Right lobe of liver (tissue), 4 donors: ENCODE measurements at regions not wholly inside any gene's neighbourhood (a gene's known extent, or its start where the extent isn't known, plus 50 kb on each side); places are given as distances from the start of the nearest gene placed in this dataset.

ENCODE experiments used
- CTCF ChIP-seq, 4 donors: fragments of 200-600 bp in 3 of 4; fragments of 450-650 bp in 1 of 4; IDR thresholded peaks; one replicate each; pipeline versions ENCODE4 v1.5.1 to v1.8.0; 2016 to 2022; ENCODE audit warnings: antibody characterized with exemption in 4 of 4, mild to moderate bottlenecking in 2 of 4
- POLR2A ChIP-seq: fragments of 450-650 bp; IDR thresholded peaks from one replicate; pipeline ENCODE4 v1.6.1; 2017; ENCODE audit warnings: antibody characterized with exemption, mild to moderate bottlenecking
- donor health status: DM: no; HTN: no; CAD: no.
- donor health status: DM: no; HTN: no; CAD: no.
- donor health status: DM: no; HTN: yes; CAD: no.

DNA sequence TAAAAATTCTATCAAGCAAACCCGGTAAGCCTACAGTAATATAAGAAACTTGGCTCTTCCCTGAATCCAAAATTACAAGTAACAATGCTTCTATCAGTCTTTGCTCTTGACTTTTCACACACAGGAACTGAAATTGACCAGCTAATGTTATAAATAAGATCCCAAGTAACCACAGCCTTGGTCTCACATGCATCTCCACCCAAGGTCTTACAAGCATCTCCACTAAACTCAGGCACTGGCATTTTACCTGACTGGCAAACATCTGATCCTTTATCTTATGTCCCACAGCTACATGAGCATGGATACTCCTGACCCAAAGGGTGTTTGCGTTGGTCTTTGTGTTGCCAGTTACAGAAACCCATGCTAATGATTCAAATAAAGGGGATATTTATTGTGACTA lies 302.3 kb upstream of the EPHA4 start:
- TF ChIP-seq CTCF (IDR thresholded peaks at IDR 0.05) = no peak
- TF ChIP-seq POLR2A = no peak
